HL-60 (cell line): ENCODE measurements at regions not wholly inside any gene's neighbourhood (a gene's known extent, or its start where the extent isn't known, plus 50 kb on each side); places are given as distances from the start of the nearest gene placed in this dataset.
"Not testable (repeated sequence)": the region's sequence is repeated elsewhere in the genome, so short reads cannot be mapped to it uniquely, and the experiment has no call there.

Experiments
- DNase-seq, 2 experiments: peaks; one replicate each; pipeline ENCODE4 v3.0.0-alpha.2; 2010 to 2020; ENCODE audit warnings: low read depth in 1 of 2, low spot score in 1 of 2
- H3K27ac ChIP-seq: fragments of 250-450 bp; sonication (Bioruptor Pico); replicated peaks from 2 replicates; pipeline ENCODE4 v1.5.1; 2020; ENCODE audit warnings: mild to moderate bottlenecking, moderate library complexity
- H3K27me3 ChIP-seq: fragments of 250-450 bp; sonication (Bioruptor Pico); 2 replicates; pipeline ENCODE4 v1.5.1; 2021; ENCODE audit warnings: mild to moderate bottlenecking, moderate library complexity; ENCODE audit not compliant: insufficient read depth, poor library complexity, severe bottlenecking
- H3K4me3 ChIP-seq: replicated peaks from 2 replicates; pipeline ENCODE4 v1.5.1; 2011; ENCODE audit warnings: mild to moderate bottlenecking, control low read depth, low read length; ENCODE audit not compliant: insufficient read depth
- GABPA ChIP-seq: IDR thresholded peaks from 2 replicates; pipeline ENCODE4 v1.6.1; 2012; ENCODE audit warnings: low read depth
- POLR2AphosphoS5 ChIP-seq: IDR thresholded peaks from 2 replicates; pipeline ENCODE4 v1.6.1; 2012; ENCODE audit warnings: low read depth
- SPI1 ChIP-seq: IDR thresholded peaks from 2 replicates; pipeline ENCODE4 v1.6.1; 2012; ENCODE audit warnings: low read depth, mild to moderate bottlenecking, borderline replicate concordance
- TF ChIP-seq, protein P1 (sequence below): IDR thresholded peaks from 2 replicates; pipeline ENCODE4 v1.6.1; 2012; ENCODE audit warnings: low read depth; ENCODE audit not compliant: insufficient replicate concordance
- TF ChIP-seq, protein P2 (sequence below): IDR thresholded peaks from one replicate; pipeline ENCODE4 v1.5.1; 2011; ENCODE audit warnings: low read length, control low read depth, inconsistent platforms; ENCODE audit not compliant: insufficient read depth

DNA sequence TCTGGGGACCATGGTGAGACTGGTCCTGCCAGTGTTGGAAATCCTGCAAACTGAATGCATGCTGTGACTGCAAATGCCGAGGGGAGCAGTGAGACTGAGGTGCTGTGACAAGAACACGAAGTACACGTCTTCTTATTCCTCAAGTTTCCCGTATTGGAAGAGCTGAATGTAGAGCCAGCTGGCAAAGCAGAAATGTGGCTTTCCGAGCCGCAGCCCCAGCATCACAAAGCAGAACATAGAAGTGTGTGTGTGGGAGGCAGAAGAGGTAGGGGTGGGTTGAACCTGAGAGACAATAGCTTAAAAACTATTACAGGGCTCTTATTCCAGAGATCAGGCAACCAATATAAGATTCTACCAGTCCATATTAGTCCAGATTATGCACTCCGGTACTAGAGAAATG lies 98.8 kb downstream of the CARTPT start:
- Histone ChIP-seq H3K27ac (no peak overlapping the region), H3K27me3 (no peaks in the 10 kb centered on the region), H3K4me3 (no peak overlapping the region)
- no peak for DNase-seq
- TF ChIP-seq, protein P1, sequence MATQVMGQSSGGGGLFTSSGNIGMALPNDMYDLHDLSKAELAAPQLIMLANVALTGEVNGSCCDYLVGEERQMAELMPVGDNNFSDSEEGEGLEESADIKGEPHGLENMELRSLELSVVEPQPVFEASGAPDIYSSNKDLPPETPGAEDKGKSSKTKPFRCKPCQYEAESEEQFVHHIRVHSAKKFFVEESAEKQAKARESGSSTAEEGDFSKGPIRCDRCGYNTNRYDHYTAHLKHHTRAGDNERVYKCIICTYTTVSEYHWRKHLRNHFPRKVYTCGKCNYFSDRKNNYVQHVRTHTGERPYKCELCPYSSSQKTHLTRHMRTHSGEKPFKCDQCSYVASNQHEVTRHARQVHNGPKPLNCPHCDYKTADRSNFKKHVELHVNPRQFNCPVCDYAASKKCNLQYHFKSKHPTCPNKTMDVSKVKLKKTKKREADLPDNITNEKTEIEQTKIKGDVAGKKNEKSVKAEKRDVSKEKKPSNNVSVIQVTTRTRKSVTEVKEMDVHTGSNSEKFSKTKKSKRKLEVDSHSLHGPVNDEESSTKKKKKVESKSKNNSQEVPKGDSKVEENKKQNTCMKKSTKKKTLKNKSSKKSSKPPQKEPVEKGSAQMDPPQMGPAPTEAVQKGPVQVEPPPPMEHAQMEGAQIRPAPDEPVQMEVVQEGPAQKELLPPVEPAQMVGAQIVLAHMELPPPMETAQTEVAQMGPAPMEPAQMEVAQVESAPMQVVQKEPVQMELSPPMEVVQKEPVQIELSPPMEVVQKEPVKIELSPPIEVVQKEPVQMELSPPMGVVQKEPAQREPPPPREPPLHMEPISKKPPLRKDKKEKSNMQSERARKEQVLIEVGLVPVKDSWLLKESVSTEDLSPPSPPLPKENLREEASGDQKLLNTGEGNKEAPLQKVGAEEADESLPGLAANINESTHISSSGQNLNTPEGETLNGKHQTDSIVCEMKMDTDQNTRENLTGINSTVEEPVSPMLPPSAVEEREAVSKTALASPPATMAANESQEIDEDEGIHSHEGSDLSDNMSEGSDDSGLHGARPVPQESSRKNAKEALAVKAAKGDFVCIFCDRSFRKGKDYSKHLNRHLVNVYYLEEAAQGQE = no peak
- no peak for TF ChIP-seq POLR2AphosphoS5

DNA sequence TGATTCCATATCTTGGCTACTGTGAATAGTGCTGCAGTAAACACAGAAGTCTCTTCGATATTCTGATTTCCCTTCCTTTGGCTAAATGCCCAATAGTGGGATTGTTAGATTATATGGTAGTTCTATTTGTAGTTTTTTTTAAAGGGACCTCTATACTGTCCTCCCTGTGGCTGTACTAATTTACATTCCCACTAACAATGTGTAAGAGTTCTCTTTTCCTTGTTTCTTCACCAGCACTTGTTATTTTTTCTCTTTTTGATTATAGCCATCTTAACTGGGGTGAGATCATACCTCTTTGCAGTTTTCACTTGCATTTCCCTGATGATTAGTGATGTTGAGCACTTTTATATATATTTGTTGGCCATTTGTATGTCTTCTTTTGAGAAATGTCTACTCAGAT lies 102.0 kb downstream of the CARTPT start:
- Histone ChIP-seq H3K27ac (no peak overlapping the region), H3K27me3 (no peaks in the 10 kb centered on the region), H3K4me3 (no peak overlapping the region)
- TF ChIP-seq, protein P1 = no peak
- no peak for TF ChIP-seq GABPA
- no peak for TF ChIP-seq SPI1
- no peak for TF ChIP-seq POLR2AphosphoS5
- TF ChIP-seq, protein P2, sequence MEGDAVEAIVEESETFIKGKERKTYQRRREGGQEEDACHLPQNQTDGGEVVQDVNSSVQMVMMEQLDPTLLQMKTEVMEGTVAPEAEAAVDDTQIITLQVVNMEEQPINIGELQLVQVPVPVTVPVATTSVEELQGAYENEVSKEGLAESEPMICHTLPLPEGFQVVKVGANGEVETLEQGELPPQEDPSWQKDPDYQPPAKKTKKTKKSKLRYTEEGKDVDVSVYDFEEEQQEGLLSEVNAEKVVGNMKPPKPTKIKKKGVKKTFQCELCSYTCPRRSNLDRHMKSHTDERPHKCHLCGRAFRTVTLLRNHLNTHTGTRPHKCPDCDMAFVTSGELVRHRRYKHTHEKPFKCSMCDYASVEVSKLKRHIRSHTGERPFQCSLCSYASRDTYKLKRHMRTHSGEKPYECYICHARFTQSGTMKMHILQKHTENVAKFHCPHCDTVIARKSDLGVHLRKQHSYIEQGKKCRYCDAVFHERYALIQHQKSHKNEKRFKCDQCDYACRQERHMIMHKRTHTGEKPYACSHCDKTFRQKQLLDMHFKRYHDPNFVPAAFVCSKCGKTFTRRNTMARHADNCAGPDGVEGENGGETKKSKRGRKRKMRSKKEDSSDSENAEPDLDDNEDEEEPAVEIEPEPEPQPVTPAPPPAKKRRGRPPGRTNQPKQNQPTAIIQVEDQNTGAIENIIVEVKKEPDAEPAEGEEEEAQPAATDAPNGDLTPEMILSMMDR = no peak
- no peak for DNase-seq

- H3K4me3 ChIP-seq, H3K27ac ChIP-seq, DNase-seq, H3K27me3 ChIP-seq: not testable (repeated sequence)
Measured at GRCh38 chr5:71822065-71822464, 103.0 kb downstream of the CARTPT start.

- Histone ChIP-seq H3K27ac (no peak overlapping the region), H3K27me3 (no peaks in the 10 kb centered on the region), H3K4me3 (no peak overlapping the region)
- TF ChIP-seq, protein P2 = no peak
- TF ChIP-seq POLR2AphosphoS5 (no peak), SPI1 (no peak), GABPA (no peak)
- TF ChIP-seq, protein P1 = no peak
- DNase-seq = no peak
Measured at GRCh38 chr5:71825992-71826391, 106.9 kb downstream of the CARTPT start.
